Adipose tissue (tissue), 3 donors: ENCODE measurements at regions not wholly inside any gene's neighbourhood (a gene's known extent, or its start where the extent isn't known, plus 50 kb on each side); places are given as distances from the start of the nearest gene placed in this dataset.
"Not testable (repeated sequence)": the region's sequence is repeated elsewhere in the genome, so short reads cannot be mapped to it uniquely, and the experiment has no call there.

Source experiments
- H3K27ac ChIP-seq: one replicate; pipeline ENCODE4 v1.5.1; 2013; ENCODE audit warnings: low read depth, low read length
- WGBS, 3 donors: extraction: QIAGEN DNeasy Blood & Tissue Kit; methylation state at CpG; one replicate each; pipeline ENCODE4 v1.1.7; 2013; 5-methylcytosine and 5-hydroxymethylcytosine counted together
- donor health status: healthy with polysubstance abuse.
- donor health status: Bipolar disorder and iron deficiency.
- donor health status: healthy.

DNA sequence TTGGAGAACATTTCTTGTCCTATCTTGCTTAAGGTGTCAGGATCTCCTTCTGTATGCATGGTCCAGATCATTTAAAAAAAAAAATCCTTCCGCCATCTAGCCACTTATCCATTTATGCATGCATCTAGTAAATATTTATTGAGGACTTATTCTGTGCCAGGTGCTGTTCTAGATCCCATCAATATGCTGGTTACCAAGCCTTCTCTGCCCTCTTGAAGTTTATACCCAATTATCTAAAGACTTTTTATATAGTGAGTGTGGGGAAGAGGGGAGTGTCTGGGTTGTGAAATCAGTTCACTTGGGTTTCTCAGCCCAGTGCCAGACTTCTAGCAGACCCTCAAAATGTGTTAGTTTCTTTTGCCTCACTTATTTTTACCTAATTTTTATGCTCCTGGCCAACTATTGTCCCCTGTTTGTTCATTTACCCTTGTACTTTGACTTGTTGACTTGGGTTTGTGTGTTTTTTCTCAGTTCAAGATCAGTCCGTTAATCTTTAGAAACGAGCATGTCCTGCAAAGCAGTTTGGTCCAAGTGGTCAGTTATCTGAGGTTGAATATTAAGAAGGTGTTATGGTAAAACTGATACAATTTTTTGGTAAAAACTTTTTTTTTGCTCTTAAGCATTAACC is 488.9 kb downstream of the PCNX1 start:
- WGBS, 3 donors = 44 to 97% (median 87%) methylated on average over 3 of the region's 3 CpGs
- no peak overlapping the region for H3K27ac ChIP-seq

- H3K27ac ChIP-seq = no peak overlapping the region
Measured at GRCh38 chr14:71397371-71397770, 490.1 kb downstream of the PCNX1 start.

DNA sequence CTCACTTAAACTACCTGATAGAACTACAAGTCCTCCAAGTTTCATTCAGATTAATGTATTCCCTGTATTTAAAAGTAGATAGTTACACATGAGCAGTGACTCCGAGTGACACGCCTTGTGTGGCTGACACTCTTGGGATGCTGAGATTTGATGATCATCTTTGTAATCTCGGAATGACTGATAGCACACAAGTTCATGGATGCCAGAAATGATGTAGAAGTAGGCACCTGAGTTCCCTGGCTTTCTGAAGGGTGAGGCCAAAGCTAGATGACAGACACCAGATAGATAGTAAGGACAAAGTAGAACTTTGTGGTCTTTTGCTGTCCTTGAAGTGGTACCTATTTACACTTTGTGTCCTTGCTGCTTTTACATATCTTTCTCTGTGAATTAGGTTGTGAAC is 491.2 kb downstream of the PCNX1 start:
- WGBS, 3 donors = 84 to 97% (median 94%) methylated on average over 3 of the region's 3 CpGs
- no peak overlapping the region for H3K27ac ChIP-seq

DNA sequence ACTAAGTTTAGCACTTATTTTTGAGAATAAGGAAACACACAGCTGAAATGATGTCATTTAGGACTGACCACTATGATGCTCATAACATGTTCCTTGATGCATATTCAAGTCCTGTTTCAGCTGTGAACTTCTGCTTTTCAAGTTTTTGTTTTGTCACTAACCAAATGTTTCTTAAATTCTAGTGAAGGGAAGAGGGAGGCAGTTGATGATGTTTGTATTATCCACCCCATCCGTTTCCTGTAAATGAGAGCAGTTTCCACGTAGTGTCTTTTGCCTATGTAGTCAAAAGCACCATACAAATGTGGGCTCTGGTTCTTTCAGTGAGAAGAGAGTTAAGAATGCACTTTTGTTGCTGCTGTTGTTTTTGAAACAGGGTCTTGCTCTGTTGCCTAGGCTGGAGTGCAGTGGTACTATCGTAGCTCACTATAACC is 491.8 kb downstream of the PCNX1 start:
- WGBS, 3 donors = 49 to 76% (median 60%) methylated on average over 3 of the region's 3 CpGs
- H3K27ac ChIP-seq = no peak overlapping the region

DNA sequence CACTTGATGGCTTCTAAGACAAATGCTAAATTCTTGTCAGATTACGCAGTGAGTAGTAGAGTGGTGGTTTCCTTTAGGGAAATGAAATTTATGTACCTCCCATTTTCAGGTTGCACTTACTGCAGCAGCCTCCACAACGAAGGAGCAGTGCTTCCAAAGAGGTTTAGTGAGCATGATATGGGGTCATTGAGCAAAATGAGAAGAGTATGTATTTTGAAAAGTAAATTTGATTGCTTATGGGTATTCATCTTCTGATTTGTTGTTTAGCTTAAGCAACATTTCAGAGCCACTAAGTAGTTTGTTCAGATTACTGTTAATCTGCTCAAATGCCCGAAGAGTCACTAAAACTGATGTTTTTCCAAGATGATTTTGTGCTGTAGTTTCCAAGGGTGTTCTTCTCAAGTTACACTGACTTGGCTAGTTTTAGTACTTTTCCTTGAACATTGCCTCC is 493.6 kb downstream of the PCNX1 start:
- H3K27ac ChIP-seq = no peak overlapping the region
- WGBS, 3 donors = 41 to 50% (median 44%) methylated on average over 3 of the region's 3 CpGs

DNA sequence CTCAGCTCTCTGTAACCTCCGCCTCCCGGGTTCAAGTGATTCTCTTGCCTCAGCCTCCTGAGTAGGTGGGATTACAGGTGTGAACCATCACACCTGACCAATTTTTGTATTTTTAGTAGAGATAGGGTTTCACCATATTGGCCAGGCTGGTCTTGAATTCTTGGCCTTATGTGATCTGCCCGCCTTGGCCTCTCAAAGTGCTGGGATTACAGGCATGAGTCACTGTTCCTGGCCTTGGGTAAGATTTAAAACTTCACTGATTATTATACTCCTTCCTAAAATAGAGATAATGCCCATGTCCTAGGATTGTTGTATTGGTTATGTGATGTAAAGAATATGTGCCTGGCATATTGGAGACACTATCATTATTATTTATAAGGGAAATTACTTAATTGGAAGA is 495.2 kb downstream of the PCNX1 start:
- 91 to 99% (median 95%) methylated on average over 3 of the region's 3 CpGs for WGBS, 3 donors
- H3K27ac ChIP-seq = not testable (repeated sequence)

DNA sequence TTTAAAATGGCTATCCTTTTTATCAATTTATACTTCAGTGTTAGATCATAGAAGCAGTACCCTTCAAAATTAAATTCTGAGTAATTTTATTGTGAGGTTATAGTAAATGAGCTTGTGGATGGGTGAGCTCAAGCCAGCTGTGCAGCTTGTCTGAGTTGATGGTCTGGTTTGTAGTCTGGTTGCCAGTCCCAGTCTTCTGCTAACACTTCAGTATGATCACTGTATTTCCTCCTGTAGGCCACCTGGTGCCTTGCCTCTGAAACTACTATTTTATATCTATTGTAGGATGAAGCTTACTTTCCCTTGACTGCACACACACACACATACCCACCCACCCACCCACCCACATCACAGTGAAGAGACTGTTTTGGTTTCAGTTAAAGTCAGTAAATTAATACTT is 496.4 kb downstream of the PCNX1 start:
- H3K27ac ChIP-seq = no peak overlapping the region

DNA sequence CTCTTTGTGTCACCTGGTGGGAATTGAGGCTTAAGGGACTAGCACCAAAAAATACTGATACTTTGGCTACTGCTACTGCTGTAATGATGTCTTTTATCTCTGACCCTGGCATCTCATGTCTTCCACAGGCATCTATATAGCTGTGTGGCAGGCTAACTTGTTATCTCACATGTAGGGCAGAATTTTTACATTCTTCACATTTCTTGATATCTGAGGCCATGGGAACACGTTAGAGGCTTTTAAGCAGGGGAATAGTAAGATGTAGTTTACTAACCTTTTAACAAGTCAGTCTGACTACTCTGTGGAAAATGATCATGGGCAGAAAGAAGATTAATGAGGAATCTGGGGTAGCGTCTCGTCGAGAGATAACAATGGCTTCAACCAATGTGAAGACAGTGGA is 498.4 kb downstream of the PCNX1 start:
- 87 to 96% (median 92%) methylated on average over 4 of the region's 4 CpGs for WGBS, 3 donors
- H3K27ac ChIP-seq = no peak overlapping the region

DNA sequence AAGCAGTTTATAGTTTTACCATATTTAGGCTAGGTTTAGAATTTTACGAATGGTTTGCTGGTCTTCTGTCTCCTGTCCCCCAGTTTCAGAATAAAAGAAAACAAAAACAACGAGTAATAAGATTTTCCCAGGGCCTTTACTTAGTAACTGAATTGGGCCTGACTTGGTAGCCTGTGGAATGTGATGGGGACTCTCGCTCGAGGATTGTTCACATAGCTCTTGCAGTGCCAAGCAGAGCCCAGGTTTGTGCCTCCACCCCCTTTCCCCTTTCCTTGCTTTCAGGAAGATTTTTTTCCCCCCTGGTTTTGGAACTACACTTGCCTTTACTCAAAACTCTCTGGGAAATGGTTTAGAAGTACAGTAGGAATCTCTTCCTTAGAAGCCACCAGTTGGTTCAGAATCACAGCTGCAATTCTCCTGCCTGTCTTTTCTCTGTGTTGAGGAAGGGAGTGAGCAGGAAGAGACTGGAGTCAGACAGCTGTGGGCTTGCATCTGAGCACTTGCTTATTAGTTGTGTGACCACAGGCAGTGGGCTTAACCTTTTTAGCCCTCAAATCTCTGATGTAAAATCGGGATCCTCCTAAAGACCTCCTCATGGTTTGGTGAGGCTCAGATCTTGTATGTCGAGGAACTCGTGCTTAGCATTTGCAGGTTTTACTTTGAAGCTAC is 501.2 kb downstream of the PCNX1 start:
- 89 to 97% (median 93%) methylated on average over 7 of the region's 7 CpGs for WGBS, 3 donors
- no peak overlapping the region for H3K27ac ChIP-seq

- WGBS, 3 donors = 90 to 93% (median 92%) methylated on average over 5 of the region's 5 CpGs
- H3K27ac ChIP-seq = no peak overlapping the region
Measured at GRCh38 chr14:71410578-71411284, 503.5 kb downstream of the PCNX1 start.

DNA sequence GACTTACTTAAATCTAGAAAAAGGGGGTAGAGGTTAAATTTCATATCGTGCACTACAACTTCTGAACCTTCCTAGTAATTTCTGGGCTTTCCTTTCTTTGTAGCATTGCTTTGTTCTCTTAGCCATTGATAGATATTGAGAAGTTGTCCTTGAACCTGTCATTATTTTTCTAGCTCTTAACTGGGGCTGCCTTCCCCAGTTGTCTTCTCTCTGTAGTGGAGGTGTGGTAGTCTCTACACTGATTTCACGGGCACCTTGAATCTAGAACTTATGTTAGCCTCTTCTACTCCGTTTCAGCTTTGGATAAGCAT is 504.0 kb downstream of the PCNX1 start:
- 70 to 82% (median 74%) methylated on average over 3 of the region's 3 CpGs for WGBS, 3 donors
- no peak overlapping the region for H3K27ac ChIP-seq

GRCh38 chr14:71411738-71412137 is 504.5 kb downstream of the PCNX1 start:
- WGBS, 3 donors = 91 to 96% (median 94%) methylated on average over 3 of the region's 3 CpGs
- no peak overlapping the region for H3K27ac ChIP-seq

- 89 to 92% (median 91%) methylated on average over 5 of the region's 5 CpGs for WGBS, 3 donors
- H3K27ac ChIP-seq = no peak overlapping the region
Measured at GRCh38 chr14:71414631-71415403, 507.6 kb downstream of the PCNX1 start.

GRCh38 chr14:71415404-71415690 is 508.1 kb downstream of the PCNX1 start:
- no peak overlapping the region for H3K27ac ChIP-seq
- WGBS, 3 donors = 53 to 74% (median 68%) methylated on average over 1 of the region's 1 CpG

GRCh38 chr14:71416392-71416791 is 509.1 kb downstream of the PCNX1 start:
- H3K27ac ChIP-seq = no peak overlapping the region
- WGBS, 3 donors = 90 to 96% (median 93%) methylated on average over 3 of the region's 3 CpGs

GRCh38 chr14:71418532-71419245 is 511.4 kb downstream of the PCNX1 start:
- no peak overlapping the region for H3K27ac ChIP-seq
- 64 to 77% (median 71%) methylated on average over 10 of the region's 10 CpGs for WGBS, 3 donors

DNA sequence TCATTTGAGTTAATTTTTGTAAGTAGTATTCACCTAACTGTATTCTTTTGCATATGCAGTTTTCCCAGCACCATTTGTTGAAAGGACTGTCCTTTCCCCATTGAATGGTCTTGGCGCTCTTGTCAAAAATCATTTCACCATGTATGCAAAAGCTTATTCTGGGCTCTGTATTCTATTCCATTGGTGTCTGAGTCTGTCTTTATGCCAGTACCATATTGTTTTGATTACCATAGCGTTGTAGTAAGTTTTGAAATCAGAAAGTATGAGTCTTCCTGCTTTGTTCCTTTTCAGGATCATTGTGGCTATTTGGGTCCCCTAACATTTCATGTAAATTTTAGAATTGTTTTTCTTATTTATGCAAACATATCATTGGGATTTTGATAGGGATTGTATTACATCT is 508.7 kb upstream of the RGS6 start:
- 99 to 100% (median 99%) methylated on average over 2 of the region's 2 CpGs for WGBS, 3 donors
- H3K27ac ChIP-seq = no peak overlapping the region

- no peak overlapping the region for H3K27ac ChIP-seq
Measured at GRCh38 chr14:71424941-71425340, 507.3 kb upstream of the RGS6 start.

DNA sequence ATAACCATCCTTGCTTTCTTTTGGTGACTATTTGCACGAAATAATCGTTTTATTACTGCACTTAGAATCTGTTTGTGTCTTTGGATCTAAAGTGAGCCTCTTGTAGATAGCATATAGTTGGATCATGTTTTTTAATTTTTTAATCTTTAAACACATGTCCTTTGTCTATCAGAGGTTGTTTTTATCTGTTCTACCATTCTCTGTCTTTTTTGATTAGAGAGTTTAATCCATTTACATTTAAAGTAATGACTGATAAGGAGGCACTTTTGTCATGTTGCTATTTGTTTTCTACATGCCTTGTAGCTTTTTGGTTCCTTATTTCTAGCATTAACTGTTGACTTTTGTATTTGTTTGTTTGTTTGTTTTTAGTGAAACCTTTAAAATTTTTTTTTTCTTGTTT is 506.2 kb upstream of the RGS6 start:
- no peak overlapping the region for H3K27ac ChIP-seq
- WGBS, 3 donors = 95 to 96% (median 96%) methylated on average over 2 of the region's 2 CpGs
